KG1 (cell line): ENCODE measurements at regions not wholly inside any gene's neighbourhood (a gene's known extent, or its start where the extent isn't known, plus 50 kb on each side); places are given as distances from the start of the nearest gene placed in this dataset.
"Not testable (repeated sequence)": the region's sequence is repeated elsewhere in the genome, so short reads cannot be mapped to it uniquely, and the experiment has no call there.

Experiments
- DNase-seq: peaks from one replicate; lab custom pipeline; 2025; lab: John Stamatoyannopoulos, UW

GRCh38 chr5:9787861-9788600 lies 157.9 kb upstream of the TAS2R1 start:
- no peak for DNase-seq

GRCh38 chr5:9786380-9787360 lies 156.5 kb upstream of the TAS2R1 start:
- DNase-seq = no peak

GRCh38 chr5:9785751-9786150 lies 155.6 kb upstream of the TAS2R1 start:
- DNase-seq = no peak

GRCh38 chr5:9784231-9784630 lies 154.1 kb upstream of the TAS2R1 start:
- DNase-seq = no peak

GRCh38 chr5:9782826-9783560 lies 152.8 kb upstream of the TAS2R1 start:
- no peak for DNase-seq

GRCh38 chr5:9781890-9782289 lies 151.7 kb upstream of the TAS2R1 start:
- no peak for DNase-seq

- DNase-seq = no peak
Observed at GRCh38 chr5:9781275-9781674, 151.1 kb upstream of the TAS2R1 start.

GRCh38 chr5:9780501-9780900 lies 150.3 kb upstream of the TAS2R1 start:
- DNase-seq = no peak

GRCh38 chr5:9776525-9776924 lies 146.4 kb upstream of the TAS2R1 start:
- no peak for DNase-seq

GRCh38 chr5:9775339-9775738 lies 145.2 kb upstream of the TAS2R1 start:
- no peak for DNase-seq

GRCh38 chr5:9774472-9775079 lies 144.4 kb upstream of the TAS2R1 start:
- no peak for DNase-seq

GRCh38 chr5:9771079-9771478 lies 140.9 kb upstream of the TAS2R1 start:
- no peak for DNase-seq

GRCh38 chr5:9766581-9766980 lies 136.4 kb upstream of the TAS2R1 start:
- DNase-seq = no peak

GRCh38 chr5:9765419-9766140 lies 135.4 kb upstream of the TAS2R1 start:
- DNase-seq = no peak

GRCh38 chr5:9761706-9762105 lies 131.6 kb upstream of the TAS2R1 start:
- no peak for DNase-seq

- not testable (repeated sequence) for DNase-seq
Observed at GRCh38 chr5:9752670-9753069, 122.5 kb upstream of the TAS2R1 start.

- no peak for DNase-seq
Observed at GRCh38 chr5:9743507-9743906, 113.4 kb upstream of the TAS2R1 start.

GRCh38 chr5:9742848-9743247 lies 112.7 kb upstream of the TAS2R1 start:
- no peak for DNase-seq

- no peak for DNase-seq
Observed at GRCh38 chr5:9739135-9739534, 109.0 kb upstream of the TAS2R1 start.

- DNase-seq = no peak
Observed at GRCh38 chr5:9737265-9737664, 107.1 kb upstream of the TAS2R1 start.

GRCh38 chr5:9733486-9733885 lies 103.3 kb upstream of the TAS2R1 start:
- DNase-seq = no peak
